ENCODE measurements at regions not wholly inside any gene's neighbourhood (a gene's known extent, or its start where the extent isn't known, plus 50 kb on each side); places are given as distances from the start of the nearest gene placed in this dataset.
A peak's percentile ranks its signal among the peaks of the same experiment; 100 is the strongest.

DNA sequence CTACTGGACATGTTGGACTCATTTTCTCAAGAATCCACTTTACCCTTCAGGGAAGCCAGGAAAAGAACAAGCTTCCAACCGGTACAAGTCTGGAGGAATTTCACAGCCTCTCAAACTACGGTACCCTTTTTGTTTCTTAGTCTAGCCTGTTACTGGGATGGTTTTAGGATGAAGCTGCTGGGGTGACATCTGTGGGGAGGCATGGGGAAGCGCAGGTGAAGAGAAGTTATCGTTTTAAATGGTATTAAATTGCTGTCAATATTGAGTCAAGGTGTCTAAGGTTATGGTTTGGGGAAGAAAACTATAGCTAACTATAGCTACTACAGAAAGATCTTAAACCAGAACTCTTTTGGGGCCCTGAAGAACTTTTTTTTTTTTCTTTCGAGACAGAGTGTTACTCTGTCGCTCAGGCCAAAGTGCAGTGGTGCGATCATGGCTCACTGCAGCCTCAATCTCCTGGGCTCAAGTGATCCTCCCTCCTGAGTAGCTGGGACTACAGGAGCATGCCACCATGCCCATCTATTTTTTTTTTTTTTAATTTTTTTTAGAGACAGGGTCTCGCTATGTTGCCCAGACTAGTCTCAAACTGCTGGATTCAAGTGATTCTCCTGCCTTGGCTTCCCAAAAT lies 128.7 kb downstream of the RIN2 start (continued):
- TF ChIP-seq, protein P1, sequence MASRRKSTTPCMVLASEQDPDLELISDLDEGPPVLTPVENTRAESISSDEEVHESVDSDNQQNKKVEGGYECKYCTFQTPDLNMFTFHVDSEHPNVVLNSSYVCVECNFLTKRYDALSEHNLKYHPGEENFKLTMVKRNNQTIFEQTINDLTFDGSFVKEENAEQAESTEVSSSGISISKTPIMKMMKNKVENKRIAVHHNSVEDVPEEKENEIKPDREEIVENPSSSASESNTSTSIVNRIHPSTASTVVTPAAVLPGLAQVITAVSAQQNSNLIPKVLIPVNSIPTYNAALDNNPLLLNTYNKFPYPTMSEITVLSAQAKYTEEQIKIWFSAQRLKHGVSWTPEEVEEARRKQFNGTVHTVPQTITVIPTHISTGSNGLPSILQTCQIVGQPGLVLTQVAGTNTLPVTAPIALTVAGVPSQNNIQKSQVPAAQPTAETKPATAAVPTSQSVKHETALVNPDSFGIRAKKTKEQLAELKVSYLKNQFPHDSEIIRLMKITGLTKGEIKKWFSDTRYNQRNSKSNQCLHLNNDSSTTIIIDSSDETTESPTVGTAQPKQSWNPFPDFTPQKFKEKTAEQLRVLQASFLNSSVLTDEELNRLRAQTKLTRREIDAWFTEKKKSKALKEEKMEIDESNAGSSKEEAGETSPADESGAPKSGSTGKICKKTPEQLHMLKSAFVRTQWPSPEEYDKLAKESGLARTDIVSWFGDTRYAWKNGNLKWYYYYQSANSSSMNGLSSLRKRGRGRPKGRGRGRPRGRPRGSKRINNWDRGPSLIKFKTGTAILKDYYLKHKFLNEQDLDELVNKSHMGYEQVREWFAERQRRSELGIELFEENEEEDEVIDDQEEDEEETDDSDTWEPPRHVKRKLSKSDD (CRISPR knock-in tag; IDR thresholded peaks at IDR 0.05; ENCODE audit: low read depth), result no peak
- TF ChIP-seq BRCA1 (CRISPR knock-in tag; IDR thresholded peaks at IDR 0.05) (0 out of 2 replicates have a peak, but pooled peaks have one; percentile 30), ZNF354B (CRISPR knock-in tag; IDR thresholded peaks at IDR 0.05) (no peak), RFXAP (CRISPR knock-in tag; IDR thresholded peaks at IDR 0.05; ENCODE audit: borderline replicate concordance) (no peak), ZNF607 (CRISPR knock-in tag; IDR thresholded peaks at IDR 0.05; ENCODE audit: borderline replicate concordance) (0 out of 2 replicates have a peak, but pooled peaks have one; percentile 1), LCORL (IDR thresholded peaks at IDR 0.05) (no peak), LCORL (CRISPR knock-in tag; IDR thresholded peaks at IDR 0.05) (0 out of 2 replicates have a peak, but pooled peaks have one; percentile 3), HES4 (CRISPR knock-in tag; IDR thresholded peaks at IDR 0.05; ENCODE audit: borderline replicate concordance) (no peak), ZNF678 (CRISPR knock-in tag; IDR thresholded peaks at IDR 0.05) (no peak), PHF21A (CRISPR knock-in tag; IDR thresholded peaks at IDR 0.05) (0 out of 2 replicates have a peak, but pooled peaks have one; percentile 13), ZNF10 (CRISPR knock-in tag; IDR thresholded peaks at IDR 0.05; ENCODE audit: borderline replicate concordance, low read depth) (no peak), ZNF562 (CRISPR knock-in tag; IDR thresholded peaks at IDR 0.05; ENCODE audit: borderline replicate concordance) (no peak), SNAPC2 (CRISPR knock-in tag; IDR thresholded peaks at IDR 0.05) (no peak), MZF1 (CRISPR knock-in tag; IDR thresholded peaks at IDR 0.05; ENCODE audit: borderline replicate concordance) (no peak), MED1 (CRISPR knock-in tag; IDR thresholded peaks at IDR 0.05) (0 out of 2 replicates have a peak, but pooled peaks have one; percentile 22), ZNF572 (CRISPR knock-in tag; IDR thresholded peaks at IDR 0.05) (no peak), HOXA3 (CRISPR knock-in tag; IDR thresholded peaks at IDR 0.05) (no peak), ERF (CRISPR knock-in tag; IDR thresholded peaks at IDR 0.05) (0 out of 2 replicates have a peak, but pooled peaks have one; percentile 12), ATRX (CRISPR knock-in tag; IDR thresholded peaks at IDR 0.05; ENCODE audit: borderline replicate concordance) (no peak), POLR2AphosphoS2 (IDR thresholded peaks at IDR 0.05; ENCODE audit: low read depth, low read length) (no peak), STAG1 (CRISPR knock-in tag; IDR thresholded peaks at IDR 0.05) (peak; percentile 29), TP53 (CRISPR knock-in tag; conservative IDR thresholded peaks at IDR 0.05) (no peak), SMC3 (IDR thresholded peaks at IDR 0.05; ENCODE audit: low read length) (peak; percentile 27; the same call in 1 of the 2 replicates)
- TF ChIP-seq, protein P2, sequence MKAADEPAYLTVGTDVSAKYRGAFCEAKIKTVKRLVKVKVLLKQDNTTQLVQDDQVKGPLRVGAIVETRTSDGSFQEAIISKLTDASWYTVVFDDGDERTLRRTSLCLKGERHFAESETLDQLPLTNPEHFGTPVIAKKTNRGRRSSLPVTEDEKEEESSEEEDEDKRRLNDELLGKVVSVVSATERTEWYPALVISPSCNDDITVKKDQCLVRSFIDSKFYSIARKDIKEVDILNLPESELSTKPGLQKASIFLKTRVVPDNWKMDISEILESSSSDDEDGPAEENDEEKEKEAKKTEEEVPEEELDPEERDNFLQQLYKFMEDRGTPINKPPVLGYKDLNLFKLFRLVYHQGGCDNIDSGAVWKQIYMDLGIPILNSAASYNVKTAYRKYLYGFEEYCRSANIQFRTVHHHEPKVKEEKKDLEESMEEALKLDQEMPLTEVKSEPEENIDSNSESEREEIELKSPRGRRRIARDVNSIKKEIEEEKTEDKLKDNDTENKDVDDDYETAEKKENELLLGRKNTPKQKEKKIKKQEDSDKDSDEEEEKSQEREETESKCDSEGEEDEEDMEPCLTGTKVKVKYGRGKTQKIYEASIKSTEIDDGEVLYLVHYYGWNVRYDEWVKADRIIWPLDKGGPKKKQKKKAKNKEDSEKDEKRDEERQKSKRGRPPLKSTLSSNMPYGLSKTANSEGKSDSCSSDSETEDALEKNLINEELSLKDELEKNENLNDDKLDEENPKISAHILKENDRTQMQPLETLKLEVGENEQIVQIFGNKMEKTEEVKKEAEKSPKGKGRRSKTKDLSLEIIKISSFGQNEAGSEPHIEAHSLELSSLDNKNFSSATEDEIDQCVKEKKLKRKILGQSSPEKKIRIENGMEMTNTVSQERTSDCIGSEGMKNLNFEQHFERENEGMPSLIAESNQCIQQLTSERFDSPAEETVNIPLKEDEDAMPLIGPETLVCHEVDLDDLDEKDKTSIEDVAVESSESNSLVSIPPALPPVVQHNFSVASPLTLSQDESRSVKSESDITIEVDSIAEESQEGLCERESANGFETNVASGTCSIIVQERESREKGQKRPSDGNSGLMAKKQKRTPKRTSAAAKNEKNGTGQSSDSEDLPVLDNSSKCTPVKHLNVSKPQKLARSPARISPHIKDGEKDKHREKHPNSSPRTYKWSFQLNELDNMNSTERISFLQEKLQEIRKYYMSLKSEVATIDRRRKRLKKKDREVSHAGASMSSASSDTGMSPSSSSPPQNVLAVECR (CRISPR knock-in tag; IDR thresholded peaks at IDR 0.05; ENCODE audit: borderline replicate concordance), result 0 out of 2 replicates have a peak, but pooled peaks have one; percentile 12

Measured in HepG2 (cell line).